SK-N-SH (cell line): ENCODE measurements at regions not wholly inside any gene's neighbourhood (a gene's known extent, or its start where the extent isn't known, plus 50 kb on each side); places are given as distances from the start of the nearest gene placed in this dataset.

Source experiments
- CTCF ChIA-PET: fragments of 300-600, 350-600 bp; formaldehyde crosslinking; extraction: SDS; loops from one replicate; lab custom pipeline; 2021; lab: Yijun Ruan, JAX
- POLR2A ChIA-PET: fragments of 350-600 bp; sonication (Branson Sonifier 250); formaldehyde crosslinking; extraction: SDS; loops from one replicate; lab custom pipeline; 2020; ENCODE audit warnings: antibody characterized with exemption, inconsistent platforms; lab: Yijun Ruan, JAX
- DNase-seq: peaks from one replicate; pipeline ENCODE4 v3.0.0; 2012
- H2AFZ ChIP-seq: fragments of 200-600 bp; sonication (generic); 2 replicates; pipeline ENCODE4 v1.8.1; 2016; ENCODE audit warnings: antibody characterized with exemption, mild to moderate bottlenecking, low read depth
- H3F3A ChIP-seq: fragments of 200-600 bp; sonication (generic); replicated peaks from 2 replicates; pipeline ENCODE3; 2016; ENCODE audit warnings: antibody characterized with exemption, mild to moderate bottlenecking; ENCODE audit not compliant: insufficient read depth
- H3K27ac ChIP-seq, 2 experiments: fragments of 200-500 bp in 1 of 2; fragments of 200-600 bp in 1 of 2; sonication (Bioruptor generic) in 1 of 2; sonication (generic), shearing (Covaris generic) in 1 of 2; 2 replicates each; pipeline versions ENCODE4 v1.5.1 to v1.6.1; 2014 to 2016; ENCODE audit warnings: low read depth in 2 of 2, inconsistent platforms in 1 of 2, low read length in 1 of 2, mild to moderate bottlenecking in 1 of 2, mixed read lengths in 1 of 2
- H3K27me3 ChIP-seq: fragments of 200-600 bp; sonication (generic), shearing (Covaris generic); 2 replicates; pipeline ENCODE4 v1.6.1; 2016; ENCODE audit warnings: mixed run types; ENCODE audit not compliant: insufficient read depth
- H3K36me3 ChIP-seq, 2 experiments: fragments of 200-500 bp in 1 of 2; fragments of 200-600 bp in 1 of 2; sonication (Bioruptor generic) in 1 of 2; sonication (generic) in 1 of 2; replicated peaks in 1 of 2; 2 replicates each; pipeline versions ENCODE3 to v1.5.1; 2014 to 2016; ENCODE audit warnings: low read length in 1 of 2, mild to moderate bottlenecking in 1 of 2; ENCODE audit not compliant: insufficient read depth in 2 of 2, control insufficient read depth in 1 of 2
- H3K4me1 ChIP-seq, 2 experiments: fragments of 200-500 bp in 1 of 2; fragments of 200-600 bp in 1 of 2; sonication (Bioruptor generic) in 1 of 2; sonication (generic), shearing (Covaris generic) in 1 of 2; 2 replicates each; pipeline versions ENCODE4 v1.5.1 to v1.6.1; 2014 to 2016; ENCODE audit warnings: low read depth in 1 of 2, low read length in 1 of 2, mixed run types in 1 of 2; ENCODE audit not compliant: insufficient read depth in 2 of 2, control insufficient read depth in 1 of 2
- H3K4me2 ChIP-seq: fragments of 200-600 bp; sonication (generic), shearing (Covaris generic); 2 replicates; pipeline ENCODE4 v1.6.1; 2017; ENCODE audit warnings: mixed run types
- H3K4me3 ChIP-seq, 2 experiments: fragments of 200-500 bp in 1 of 2; fragments of 200-600 bp in 1 of 2; sonication (Bioruptor generic) in 1 of 2; sonication (generic), shearing (Covaris generic) in 1 of 2; 2 replicates each; pipeline versions ENCODE4 v1.5.1 to v1.8.1; 2014 to 2016; ENCODE audit warnings: low read depth in 2 of 2, inconsistent platforms in 1 of 2, low read length in 1 of 2, mild to moderate bottlenecking in 1 of 2, mixed read lengths in 1 of 2, moderate library complexity in 1 of 2
- H3K79me2 ChIP-seq: fragments of 200-600 bp; sonication (generic); 2 replicates; pipeline ENCODE4 v1.8.1; 2017; ENCODE audit warnings: mild to moderate bottlenecking; ENCODE audit not compliant: insufficient read depth
- H3K9ac ChIP-seq: fragments of 200-600 bp; sonication (generic); 2 replicates; pipeline ENCODE4 v1.6.1; 2017; ENCODE audit warnings: mixed run types
- H3K9me2 ChIP-seq: fragments of 200-600 bp; sonication (generic); 2 replicates; pipeline ENCODE4 v1.6.1; 2017; ENCODE audit warnings: mixed run types
- H3K9me3 ChIP-seq: fragments of 200-600 bp; sonication (generic); 2 replicates; pipeline ENCODE4 v1.6.1; 2017; ENCODE audit warnings: mixed run types, mild to moderate bottlenecking, moderate library complexity
- H4K20me1 ChIP-seq: fragments of 200-600 bp; sonication (generic); 2 replicates; pipeline ENCODE4 v1.6.1; 2017; ENCODE audit warnings: mild to moderate bottlenecking, mixed run types; ENCODE audit not compliant: insufficient read depth
- CHD2 ChIP-seq: fragments of 150-350 bp; IDR thresholded peaks from 2 replicates; pipeline ENCODE4 v1.6.1; 2018; ENCODE audit warnings: low read length; ENCODE audit not compliant: partially characterized antibody
- CTCF ChIP-seq: fragments of 200-600 bp; sonication (generic); IDR thresholded peaks from 2 replicates; pipeline ENCODE4 v1.6.1; 2017; ENCODE audit warnings: antibody characterized with exemption, mild to moderate bottlenecking, moderate library complexity
- ELF1 ChIP-seq: IDR thresholded peaks from 2 replicates; pipeline ENCODE4 v1.4.0; 2012
- FOSL2 ChIP-seq: IDR thresholded peaks from 2 replicates; pipeline ENCODE4 v1.4.0; 2012; ENCODE audit warnings: low read depth, mild to moderate bottlenecking, moderate library complexity, borderline replicate concordance
- FOXM1 ChIP-seq: IDR thresholded peaks from 2 replicates; pipeline ENCODE4 v1.4.0; 2012; ENCODE audit warnings: low read depth, mild to moderate bottlenecking
- GABPA ChIP-seq: IDR thresholded peaks from 2 replicates; pipeline ENCODE4 v1.4.0; 2012; ENCODE audit warnings: low read depth, mild to moderate bottlenecking
- MXI1 ChIP-seq: IDR thresholded peaks from 2 replicates; pipeline ENCODE4 v1.6.1; 2012; ENCODE audit warnings: mild to moderate bottlenecking, low read depth, low read length, improper control_type of control experiment
- NRF1 ChIP-seq: IDR thresholded peaks from 2 replicates; pipeline ENCODE4 v1.6.1; 2012; ENCODE audit warnings: low read depth, mild to moderate bottlenecking, low read length
- PBX3 ChIP-seq: IDR thresholded peaks from 2 replicates; pipeline ENCODE4; 2012
- POLR2AphosphoS5 ChIP-seq: IDR thresholded peaks from 2 replicates; pipeline ENCODE4 v1.6.1; 2012; ENCODE audit warnings: low read depth, low read length
- RAD21 ChIP-seq: IDR thresholded peaks from 2 replicates; pipeline ENCODE4 v1.6.1; 2012; ENCODE audit warnings: mild to moderate bottlenecking, low read length
- RCOR1 ChIP-seq: fragments of 150-350 bp; IDR thresholded peaks from 2 replicates; pipeline ENCODE4 v1.6.1; 2017; ENCODE audit warnings: antibody characterized with exemption, low read length
- REST ChIP-seq: IDR thresholded peaks from 2 replicates; pipeline ENCODE4 v1.6.1; 2012; ENCODE audit warnings: mild to moderate bottlenecking, low read depth, low read length, moderate library complexity
- SIN3A ChIP-seq: IDR thresholded peaks from 2 replicates; pipeline ENCODE4 v1.6.1; 2012; ENCODE audit warnings: low read depth, mild to moderate bottlenecking, low read length, moderate library complexity, borderline replicate concordance
- SMC3 ChIP-seq: IDR thresholded peaks from 2 replicates; pipeline ENCODE4 v1.6.1; 2012; ENCODE audit warnings: low read depth, low read length, improper control_type of control experiment
- TCF12 ChIP-seq: IDR thresholded peaks from 2 replicates; pipeline ENCODE4 v1.4.0; 2012
- ZBTB33 ChIP-seq: IDR thresholded peaks from 2 replicates; pipeline ENCODE4 v1.4.0; 2012; ENCODE audit warnings: low read depth, borderline replicate concordance
- WGBS: methylation state at CpG from one replicate; pipeline ENCODE4 v1.1.6; 2017; ENCODE audit warnings: low lambda C conversion rate; 5-methylcytosine and 5-hydroxymethylcytosine counted together

- POLR2A ChIA-PET, result no interaction called here
- no peaks in the 10 kb centered on the region for H3K79me2 ChIP-seq
- DNase-seq, result no peak
- no peak overlapping the region; the same call in 1 of the 2 replicates for H3K4me2 ChIP-seq
- 78% methylated on average over 5 of the region's 5 CpGs for WGBS
- no peaks in the 10 kb centered on the region for H3K9me3 ChIP-seq
- no peaks in the 10 kb centered on the region for H3K27me3 ChIP-seq
- H3K27ac ChIP-seq, result peak overlapping the region; percentile 55 to 56
- no peaks in the 10 kb centered on the region; a peak in 2 of 4 replicates for H3K4me1 ChIP-seq
- H3K4me3 ChIP-seq, result no peak overlapping the region
- H2AFZ ChIP-seq, result peak overlapping the region; percentile 41; the same call in 1 of the 2 replicates
- CTCF ChIA-PET, result no interaction called here
- H3F3A ChIP-seq, result peaks cover 12% of the 10 kb centered on the region
- H4K20me1 ChIP-seq, result no peaks in the 10 kb centered on the region
- no peak overlapping the region for H3K9ac ChIP-seq
- TF ChIP-seq PBX3, result peak; percentile 65
- TF ChIP-seq TCF12, result peak; percentile 48; the same call in 1 of the 2 replicates
- TF ChIP-seq FOSL2, result 0 out of 2 replicates have a peak, but pooled peaks have one; percentile 30
- peak; percentile 36 for TF ChIP-seq CTCF
- no peak for TF ChIP-seq NRF1
- H3K9me2 ChIP-seq, result no peaks in the 10 kb centered on the region
- no peaks in the 10 kb centered on the region for H3K36me3 ChIP-seq
Measured at GRCh38 chr13:73171926-73172325, 113.1 kb downstream of the KLF5 start.

- Histone ChIP-seq H3K79me2 (no peaks in the 10 kb centered on the region), H3K27me3 (no peaks in the 10 kb centered on the region), H3K4me1 (no peaks in the 10 kb centered on the region; a peak in 2 of 4 replicates), H3F3A (peaks cover 12% of the 10 kb centered on the region), H3K9me3 (no peaks in the 10 kb centered on the region), H4K20me1 (no peaks in the 10 kb centered on the region), H3K27ac (peak overlapping the region; percentile 55 to 56; a peak in 3 of 4 replicates), H3K4me3 (no peak overlapping the region), H3K9me2 (no peaks in the 10 kb centered on the region), H2AFZ (no peak overlapping the region), H3K9ac (no peak overlapping the region), H3K36me3 (no peaks in the 10 kb centered on the region), H3K4me2 (no peak overlapping the region)
- WGBS, result 82% methylated on average over 5 of the region's 5 CpGs
- ChIA-PET POLR2A (no interaction called here), CTCF (no interaction called here)
- TF ChIP-seq NRF1 (no peak), ZBTB33 (no peak), FOSL2 (no peak), REST (no peak), CHD2 (no peak), SIN3A (no peak), POLR2AphosphoS5 (no peak), GABPA (no peak), SMC3 (no peak), RCOR1 (no peak), TCF12 (no peak), FOXM1 (no peak), ELF1 (no peak), PBX3 (no peak), RAD21 (no peak), MXI1 (no peak)
- DNase-seq, result no peak
Measured at GRCh38 chr13:73171271-73171682, 112.5 kb downstream of the KLF5 start.
